ENCODE measurements at regions not wholly inside any gene's neighbourhood (a gene's known extent, or its start where the extent isn't known, plus 50 kb on each side); places are given as distances from the start of the nearest gene placed in this dataset.
"Not testable (repeated sequence)": the region's sequence is repeated elsewhere in the genome, so short reads cannot be mapped to it uniquely, and the experiment has no call there.

GRCh38 chr14:103260629-103261124, 73.4 kb upstream of the EIF5 start:
- DNase-seq (ENCODE audit: low read depth in 2 of 2), result no peak

- DNase-seq (ENCODE audit: low read depth in 2 of 2), result no peak
Measured at GRCh38 chr14:103267226-103267910, 66.7 kb upstream of the EIF5 start.

- DNase-seq (ENCODE audit: low read depth in 2 of 2), result no peak
Measured at GRCh38 chr14:103271189-103271588, 62.8 kb upstream of the EIF5 start.

GRCh38 chr14:103273145-103273744, 60.8 kb upstream of the EIF5 start:
- DNase-seq (ENCODE audit: low read depth in 2 of 2), result no peak

GRCh38 chr14:103273745-103274615, 60.1 kb upstream of the EIF5 start:
- no peak for DNase-seq (ENCODE audit: low read depth in 2 of 2)

- no peak for DNase-seq (ENCODE audit: low read depth in 2 of 2)
Measured at GRCh38 chr14:103275000-103275399, 59.0 kb upstream of the EIF5 start.

GRCh38 chr14:103277931-103278330, 56.1 kb upstream of the EIF5 start:
- no peak for DNase-seq (ENCODE audit: low read depth in 2 of 2)

GRCh38 chr14:103279142-103280025, 54.7 kb upstream of the EIF5 start:
- DNase-seq (ENCODE audit: low read depth in 2 of 2), result no peak

GRCh38 chr14:103280278-103280928, 53.6 kb upstream of the EIF5 start:
- DNase-seq (ENCODE audit: low read depth in 2 of 2), result no peak

- DNase-seq (ENCODE audit: low read depth in 2 of 2), result no peak
Measured at GRCh38 chr14:103281496-103282231, 52.4 kb upstream of the EIF5 start.

- DNase-seq (ENCODE audit: low read depth in 2 of 2), result not testable (repeated sequence)
Measured at GRCh38 chr14:103282309-103282708, 51.7 kb upstream of the EIF5 start.

- no peak for DNase-seq (ENCODE audit: low read depth in 2 of 2)
Measured at GRCh38 chr14:103282932-103283331, 51.1 kb upstream of the EIF5 start.

- no peak for DNase-seq (ENCODE audit: low read depth in 2 of 2)
Measured at GRCh38 chr14:103283916-103284315, 50.1 kb upstream of the EIF5 start.

Data from fibroblast of skin of left biceps (primary cell).